ENCODE measurements at regions not wholly inside any gene's neighbourhood (a gene's known extent, or its start where the extent isn't known, plus 50 kb on each side); places are given as distances from the start of the nearest gene placed in this dataset.

DNA sequence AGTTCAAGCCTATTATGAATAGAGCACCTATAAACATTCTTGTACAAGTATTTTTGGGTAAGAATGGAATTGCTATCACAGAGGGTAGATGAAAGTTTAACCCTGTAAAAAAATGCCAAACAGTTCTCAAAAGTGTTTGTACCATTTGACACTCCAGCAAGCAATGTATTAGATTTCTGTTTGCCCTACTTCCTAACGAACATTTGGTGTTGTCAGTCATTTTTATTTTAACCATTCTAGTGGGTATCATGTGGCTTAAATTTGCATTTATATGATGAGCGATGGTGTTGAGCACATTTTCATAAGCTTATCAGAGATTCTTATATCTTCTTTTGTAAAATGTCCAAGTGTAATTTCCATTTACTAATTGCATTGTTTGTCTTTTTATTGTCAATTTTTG is 608.2 kb upstream of the ACVR2A start:
- no peak for TF ChIP-seq PRDM4 (tag by site-specific recombination; IDR thresholded peaks at IDR 0.05)
- TF ChIP-seq, protein P1, sequence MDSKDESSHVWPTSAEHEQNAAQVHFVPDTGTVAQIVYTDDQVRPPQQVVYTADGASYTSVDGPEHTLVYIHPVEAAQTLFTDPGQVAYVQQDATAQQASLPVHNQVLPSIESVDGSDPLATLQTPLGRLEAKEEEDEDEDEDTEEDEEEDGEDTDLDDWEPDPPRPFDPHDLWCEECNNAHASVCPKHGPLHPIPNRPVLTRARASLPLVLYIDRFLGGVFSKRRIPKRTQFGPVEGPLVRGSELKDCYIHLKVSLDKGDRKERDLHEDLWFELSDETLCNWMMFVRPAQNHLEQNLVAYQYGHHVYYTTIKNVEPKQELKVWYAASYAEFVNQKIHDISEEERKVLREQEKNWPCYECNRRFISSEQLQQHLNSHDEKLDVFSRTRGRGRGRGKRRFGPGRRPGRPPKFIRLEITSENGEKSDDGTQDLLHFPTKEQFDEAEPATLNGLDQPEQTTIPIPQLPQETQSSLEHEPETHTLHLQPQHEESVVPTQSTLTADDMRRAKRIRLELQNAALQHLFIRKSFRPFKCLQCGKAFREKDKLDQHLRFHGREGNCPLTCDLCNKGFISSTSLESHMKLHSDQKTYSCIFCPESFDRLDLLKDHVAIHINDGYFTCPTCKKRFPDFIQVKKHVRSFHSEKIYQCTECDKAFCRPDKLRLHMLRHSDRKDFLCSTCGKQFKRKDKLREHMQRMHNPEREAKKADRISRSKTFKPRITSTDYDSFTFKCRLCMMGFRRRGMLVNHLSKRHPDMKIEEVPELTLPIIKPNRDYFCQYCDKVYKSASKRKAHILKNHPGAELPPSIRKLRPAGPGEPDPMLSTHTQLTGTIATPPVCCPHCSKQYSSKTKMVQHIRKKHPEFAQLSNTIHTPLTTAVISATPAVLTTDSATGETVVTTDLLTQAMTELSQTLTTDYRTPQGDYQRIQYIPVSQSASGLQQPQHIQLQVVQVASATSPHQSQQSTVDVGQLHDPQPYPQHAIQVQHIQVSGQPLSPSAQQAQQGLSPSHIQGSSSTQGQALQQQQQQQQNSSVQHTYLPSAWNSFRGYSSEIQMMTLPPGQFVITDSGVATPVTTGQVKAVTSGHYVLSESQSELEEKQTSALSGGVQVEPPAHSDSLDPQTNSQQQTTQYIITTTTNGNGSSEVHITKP (tag by site-specific recombination; IDR thresholded peaks at IDR 0.05), result no peak
- TF ChIP-seq, protein P2, sequence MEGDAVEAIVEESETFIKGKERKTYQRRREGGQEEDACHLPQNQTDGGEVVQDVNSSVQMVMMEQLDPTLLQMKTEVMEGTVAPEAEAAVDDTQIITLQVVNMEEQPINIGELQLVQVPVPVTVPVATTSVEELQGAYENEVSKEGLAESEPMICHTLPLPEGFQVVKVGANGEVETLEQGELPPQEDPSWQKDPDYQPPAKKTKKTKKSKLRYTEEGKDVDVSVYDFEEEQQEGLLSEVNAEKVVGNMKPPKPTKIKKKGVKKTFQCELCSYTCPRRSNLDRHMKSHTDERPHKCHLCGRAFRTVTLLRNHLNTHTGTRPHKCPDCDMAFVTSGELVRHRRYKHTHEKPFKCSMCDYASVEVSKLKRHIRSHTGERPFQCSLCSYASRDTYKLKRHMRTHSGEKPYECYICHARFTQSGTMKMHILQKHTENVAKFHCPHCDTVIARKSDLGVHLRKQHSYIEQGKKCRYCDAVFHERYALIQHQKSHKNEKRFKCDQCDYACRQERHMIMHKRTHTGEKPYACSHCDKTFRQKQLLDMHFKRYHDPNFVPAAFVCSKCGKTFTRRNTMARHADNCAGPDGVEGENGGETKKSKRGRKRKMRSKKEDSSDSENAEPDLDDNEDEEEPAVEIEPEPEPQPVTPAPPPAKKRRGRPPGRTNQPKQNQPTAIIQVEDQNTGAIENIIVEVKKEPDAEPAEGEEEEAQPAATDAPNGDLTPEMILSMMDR (tag by site-specific recombination; IDR thresholded peaks at IDR 0.05), result no peak

Measured in HEK293 (cell line).